ENCODE measurements at regions not wholly inside any gene's neighbourhood (a gene's known extent, or its start where the extent isn't known, plus 50 kb on each side); places are given as distances from the start of the nearest gene placed in this dataset.

DNA sequence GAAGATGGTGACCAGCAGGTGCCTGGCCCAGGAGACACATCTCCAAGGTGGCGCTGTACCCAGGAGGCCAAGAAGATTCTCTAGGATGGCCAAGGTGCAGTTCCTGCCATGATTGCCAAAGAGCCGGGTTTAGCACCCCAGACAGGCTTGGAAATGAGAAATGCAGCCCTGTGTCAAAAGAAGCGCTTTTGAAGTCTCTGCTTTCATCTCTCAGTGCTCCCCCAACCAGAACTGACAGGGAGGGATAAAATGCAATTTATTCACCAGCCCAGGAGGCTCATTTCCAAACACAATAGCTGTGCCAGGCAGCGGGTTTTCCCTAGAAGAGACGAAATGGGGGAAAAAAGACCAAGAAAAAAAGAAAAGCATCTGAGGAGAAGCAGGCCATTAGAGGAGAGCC, 195.9 kb upstream of the NCAM1 start:
- FAIRE-seq: no peak

DNA sequence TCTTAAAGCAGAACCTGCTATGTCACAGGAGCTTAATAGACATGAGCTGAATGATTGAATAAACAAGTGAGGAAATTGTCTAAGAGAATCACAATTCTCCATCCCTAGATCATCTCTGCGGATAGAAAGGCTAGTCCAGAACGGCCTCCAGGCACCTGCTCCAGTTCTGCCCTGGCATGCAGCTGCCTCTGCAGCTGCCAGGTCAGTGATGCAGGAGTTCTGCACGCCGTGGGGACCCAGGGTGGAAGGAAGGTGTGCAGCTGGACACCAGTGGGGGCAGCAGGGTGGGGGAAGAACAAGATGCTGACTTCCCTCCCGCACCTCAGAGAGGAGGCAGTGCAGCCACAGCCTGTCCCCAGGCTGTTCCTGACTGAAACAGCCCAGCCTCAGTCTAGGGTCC, 192.1 kb upstream of the NCAM1 start:
- FAIRE-seq: no peak

DNA sequence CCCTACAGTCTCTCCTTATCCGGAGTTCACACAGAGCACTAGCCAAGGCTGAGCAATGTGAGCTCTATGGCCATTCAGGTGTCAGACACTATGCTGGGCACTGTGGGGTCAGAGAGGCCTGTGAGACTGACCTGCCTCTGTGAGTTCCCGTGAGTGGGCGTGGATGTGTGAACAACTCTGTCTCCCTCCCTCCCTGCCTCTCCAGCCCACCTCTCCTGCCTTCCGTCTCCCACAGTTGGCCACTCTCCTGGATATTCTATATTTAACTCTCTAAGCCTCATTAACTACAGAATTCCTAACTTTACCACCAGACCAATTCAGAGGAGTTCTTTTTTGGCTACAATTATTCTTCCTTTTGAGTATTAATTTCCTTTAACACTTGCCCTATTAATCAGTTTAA, 191.6 kb upstream of the NCAM1 start:
- no peak for FAIRE-seq

DNA sequence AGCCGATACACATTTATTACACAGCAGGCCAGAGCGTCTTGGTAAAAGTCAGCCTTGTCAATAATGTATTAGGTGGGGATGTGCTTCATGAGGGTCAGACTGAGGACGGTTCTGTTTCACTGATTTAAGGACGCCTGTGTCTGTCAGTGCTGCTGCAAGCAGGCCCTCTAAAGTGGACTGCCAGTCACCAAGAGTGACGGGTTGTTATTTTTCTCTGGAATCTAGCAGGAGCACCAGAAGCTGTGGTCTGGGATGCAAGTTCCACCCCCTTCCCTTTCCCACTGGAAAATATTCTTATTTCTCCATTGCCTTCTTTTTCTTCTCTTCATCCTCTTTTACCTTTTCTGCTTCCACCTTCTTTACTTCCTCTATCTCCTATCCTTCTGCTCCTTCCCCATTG, 191.2 kb upstream of the NCAM1 start:
- FAIRE-seq: no peak

DNA sequence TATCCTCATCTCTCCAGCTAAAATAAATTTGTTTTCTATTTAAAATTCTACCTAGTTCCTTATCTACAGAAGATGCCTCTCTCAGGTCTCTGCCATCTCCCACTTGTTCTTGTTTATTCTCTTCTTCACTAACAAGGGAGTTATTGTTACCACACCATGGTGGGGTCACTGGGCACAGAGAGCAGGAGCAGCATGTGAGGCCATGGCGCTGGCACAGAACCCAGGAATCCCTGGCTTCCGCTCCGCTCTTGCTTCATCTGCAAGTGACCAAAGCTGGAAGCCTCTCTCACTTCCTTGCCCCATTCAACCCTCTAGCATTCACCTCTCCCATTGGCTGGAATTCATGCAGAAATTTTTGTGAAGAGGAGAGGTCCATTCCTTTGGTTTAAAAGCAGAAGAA, 190.7 kb upstream of the NCAM1 start:
- no peak for FAIRE-seq

DNA sequence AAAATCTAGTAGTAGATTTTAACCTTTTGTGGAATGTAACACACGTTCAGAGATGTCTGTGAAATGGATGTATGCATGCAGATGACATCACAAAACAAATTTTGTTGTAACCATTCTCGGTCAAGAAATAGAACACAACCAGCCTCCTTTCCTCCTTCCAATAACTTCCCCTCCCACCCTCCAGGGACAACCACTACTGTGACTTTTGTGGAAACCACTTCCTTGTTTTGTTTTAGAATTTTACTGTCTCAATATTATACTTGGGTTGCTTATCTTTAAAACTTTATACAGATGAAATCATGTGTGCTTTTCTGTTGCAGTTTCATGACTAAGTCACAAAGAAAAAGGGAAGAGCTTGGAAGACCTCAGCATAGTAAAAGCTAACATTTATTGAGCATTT, 189.4 kb upstream of the NCAM1 start:
- no peak for FAIRE-seq

DNA sequence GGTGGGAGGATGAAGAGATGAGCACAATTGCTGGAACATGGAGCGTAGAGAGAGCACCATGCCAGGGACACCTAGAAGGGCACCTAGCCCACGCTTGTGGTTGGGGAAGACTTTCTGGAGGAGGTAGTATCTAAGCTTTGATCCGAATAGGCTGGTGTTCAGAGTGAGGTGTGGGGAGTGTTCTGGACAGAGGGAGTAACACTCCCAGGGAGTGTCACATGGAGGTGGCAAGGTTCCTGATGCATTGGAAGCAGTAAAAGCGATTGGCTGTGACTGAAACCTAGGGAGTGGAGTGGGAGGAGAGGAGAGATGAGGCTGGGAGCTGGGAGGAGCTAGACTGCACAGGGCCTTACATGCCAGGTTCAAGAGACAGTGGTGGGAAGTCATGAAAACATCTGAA, 188.0 kb upstream of the NCAM1 start:
- no peak for FAIRE-seq

DNA sequence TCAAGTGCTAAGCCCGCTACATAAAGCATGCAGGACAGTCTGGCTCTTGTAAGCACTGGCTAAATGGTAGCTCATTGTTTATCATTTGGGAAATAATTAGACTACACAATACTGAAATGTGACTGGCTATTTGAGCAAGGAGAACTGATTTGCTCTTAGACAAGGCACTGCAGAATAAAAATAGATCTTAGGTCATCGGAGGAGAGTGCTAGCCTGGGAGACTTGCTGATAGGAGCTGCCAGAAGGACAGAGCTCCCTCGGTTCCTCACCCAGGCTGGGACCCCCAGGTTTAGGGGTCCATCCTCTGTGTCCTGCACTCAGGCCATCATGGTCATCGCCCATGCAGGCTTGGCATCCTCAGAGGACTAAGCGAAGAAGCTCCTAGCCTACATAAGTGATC, 184.4 kb upstream of the NCAM1 start:
- FAIRE-seq: no peak

DNA sequence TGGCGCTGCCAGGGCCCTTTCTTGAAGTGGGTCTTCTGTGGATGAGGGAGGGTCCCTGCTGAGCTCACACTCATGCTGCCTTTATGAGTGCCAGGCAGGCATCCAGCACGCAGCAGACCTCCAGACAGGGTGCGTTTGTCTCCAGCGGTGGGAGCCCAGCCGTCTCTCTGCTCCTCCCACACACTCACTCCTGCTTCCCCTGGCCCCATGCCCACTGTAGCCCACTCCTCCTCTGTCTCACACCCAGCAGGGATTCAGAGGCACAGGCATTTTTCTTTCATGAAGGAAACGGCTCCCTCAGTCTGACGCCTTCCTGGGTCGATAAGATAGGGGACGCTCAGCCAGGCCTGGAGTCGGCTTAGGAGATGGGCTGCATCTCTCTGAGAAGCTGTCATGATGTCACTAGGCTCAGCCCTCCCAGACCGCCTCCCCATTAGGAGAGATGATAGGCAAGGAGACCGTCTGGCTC, 183.9 kb upstream of the NCAM1 start:
- FAIRE-seq: no peak

DNA sequence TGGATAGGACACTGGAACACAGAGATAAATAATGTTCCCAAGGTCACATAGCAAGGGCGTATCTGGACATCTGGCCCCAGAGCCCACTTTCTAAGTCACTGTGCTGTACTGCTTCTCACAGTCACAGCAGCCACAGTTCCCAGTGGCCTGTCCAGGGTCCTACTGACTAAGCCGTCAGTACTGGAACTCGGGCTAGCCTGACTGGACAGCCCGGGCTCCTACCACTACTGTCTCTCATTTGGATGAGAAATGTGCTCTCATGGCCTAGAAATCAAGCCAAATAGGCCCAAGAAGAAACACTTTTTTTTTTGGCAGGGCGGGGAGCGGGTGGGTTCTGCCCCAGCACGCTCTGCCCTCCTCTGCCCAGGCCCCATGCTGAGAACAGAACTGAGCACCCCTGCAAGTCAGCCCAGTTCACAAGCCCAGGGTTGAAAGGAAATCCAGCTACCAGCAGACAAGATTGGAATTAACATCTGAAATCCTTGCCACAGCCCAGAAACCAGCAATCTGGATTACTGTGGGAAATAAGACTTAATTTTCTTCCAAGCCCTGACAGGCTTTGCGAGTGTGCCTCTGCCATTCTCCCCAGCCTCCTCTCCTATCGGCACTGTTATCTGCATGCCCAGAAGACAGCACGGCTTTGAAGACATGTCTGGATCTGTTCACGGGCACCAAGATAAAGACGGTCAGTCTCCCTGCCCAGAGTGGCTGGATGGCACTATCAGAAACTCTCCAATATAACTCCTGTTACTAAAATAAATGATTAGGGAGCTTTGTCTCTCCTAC, 182.9 kb upstream of the NCAM1 start:
- FAIRE-seq: no peak

DNA sequence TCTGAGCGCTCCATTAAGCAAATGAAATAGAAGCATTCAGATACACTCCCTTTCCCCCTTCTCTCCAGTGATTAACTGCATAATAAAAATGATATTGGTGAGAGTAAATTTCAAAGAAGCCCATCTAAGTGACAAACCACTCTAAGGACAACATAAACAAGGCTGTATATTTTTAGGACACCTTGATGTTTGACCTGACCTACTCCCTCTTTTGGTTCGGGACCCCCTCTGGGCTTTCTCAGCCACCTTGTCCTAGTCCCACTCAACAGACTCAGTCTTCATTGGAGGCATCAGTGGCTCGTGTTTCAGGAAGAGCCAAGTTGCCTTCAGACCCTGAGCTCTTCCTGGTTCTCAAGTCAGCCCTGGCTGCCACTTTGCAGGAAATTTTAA, 182.3 kb upstream of the NCAM1 start:
- FAIRE-seq: no peak

DNA sequence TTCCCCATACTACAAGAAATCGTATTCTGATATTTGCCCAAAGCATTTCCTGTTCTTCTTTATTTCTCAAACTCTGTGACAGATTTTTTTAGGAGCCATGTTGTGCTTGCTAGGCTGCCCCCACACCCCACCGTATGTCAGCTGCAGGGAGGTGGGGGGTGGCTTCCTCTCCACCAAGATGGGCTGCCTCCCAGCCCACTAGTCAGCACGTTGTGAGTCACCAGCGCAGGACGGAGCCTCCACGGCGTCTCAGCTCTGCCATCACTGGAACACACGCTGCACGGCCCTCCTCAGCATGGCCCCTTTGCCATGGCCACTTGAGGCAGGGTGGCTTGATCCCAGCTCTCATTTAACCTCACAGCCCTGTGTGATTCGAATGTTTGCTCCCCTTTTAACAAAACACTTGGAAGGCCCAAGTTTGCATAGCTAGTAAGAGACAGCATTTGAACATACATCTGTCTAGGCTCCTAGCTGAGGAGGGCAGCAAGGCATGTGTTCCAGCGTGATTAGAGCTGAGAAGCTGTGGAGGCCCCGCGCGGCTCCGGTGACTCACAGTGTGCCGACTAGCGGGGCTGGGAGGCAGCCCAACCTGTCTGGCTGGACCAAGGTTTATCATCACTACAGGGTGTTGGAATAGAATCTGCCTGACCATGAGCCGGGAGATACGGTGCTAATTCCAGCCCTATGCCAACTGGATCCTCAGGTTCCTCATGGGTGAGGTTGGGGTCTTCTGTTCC, 180.7 kb upstream of the NCAM1 start:
- no peak for FAIRE-seq

DNA sequence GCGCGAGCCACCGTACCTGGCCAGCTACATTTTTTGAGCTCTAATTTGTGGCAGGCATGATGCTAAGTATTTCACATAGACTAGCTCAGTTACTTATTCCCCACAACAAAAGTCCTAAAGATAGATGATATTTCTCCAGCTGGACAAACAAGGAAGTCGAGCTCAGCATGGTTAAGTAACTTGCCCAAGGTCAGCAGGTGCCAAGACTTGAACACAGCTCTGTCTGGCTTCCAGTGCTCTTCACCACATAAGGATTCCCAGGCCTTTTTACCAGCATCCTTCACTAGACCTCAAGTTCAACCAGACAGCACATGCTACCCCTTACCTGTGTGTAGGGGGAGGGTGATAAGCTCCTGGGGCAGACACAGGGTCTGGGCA, 177.3 kb upstream of the NCAM1 start:
- FAIRE-seq: no peak

DNA sequence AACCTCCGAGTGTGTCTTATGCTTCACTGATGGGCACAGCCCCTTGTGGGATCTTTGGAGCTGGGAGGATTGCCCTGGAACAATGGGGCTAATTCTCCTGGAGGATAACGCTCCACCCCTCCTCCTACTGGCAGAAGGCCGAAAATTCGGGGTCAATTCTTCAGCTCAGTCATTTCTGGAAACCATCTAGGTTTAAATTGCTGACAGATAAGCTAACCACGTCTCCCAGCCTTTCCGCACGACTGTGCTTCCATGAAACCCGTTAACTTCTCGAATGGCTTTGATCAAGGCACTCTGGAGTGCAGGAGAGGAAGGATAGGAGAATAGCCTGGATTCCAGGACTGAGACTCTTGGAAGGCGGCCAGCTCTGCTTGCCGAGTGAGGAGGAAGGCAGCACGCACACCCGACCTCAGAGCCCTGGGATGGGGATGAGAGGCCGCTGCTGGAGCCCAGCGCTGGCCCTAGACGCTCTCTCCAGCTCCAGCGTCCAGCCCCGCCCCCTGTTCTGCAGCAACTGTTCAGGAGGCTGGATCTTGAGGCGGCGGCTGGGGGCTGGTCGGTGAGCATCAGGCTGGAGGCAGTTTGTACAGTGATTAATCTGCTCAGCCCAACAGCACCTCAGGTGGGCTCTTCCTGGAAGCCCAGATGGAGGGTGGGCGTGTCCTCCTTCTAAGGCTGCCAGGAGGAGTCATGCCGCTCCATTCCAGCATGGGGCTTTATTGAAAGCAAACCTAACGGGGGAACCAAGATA, 176.7 kb upstream of the NCAM1 start:
- FAIRE-seq: no peak

DNA sequence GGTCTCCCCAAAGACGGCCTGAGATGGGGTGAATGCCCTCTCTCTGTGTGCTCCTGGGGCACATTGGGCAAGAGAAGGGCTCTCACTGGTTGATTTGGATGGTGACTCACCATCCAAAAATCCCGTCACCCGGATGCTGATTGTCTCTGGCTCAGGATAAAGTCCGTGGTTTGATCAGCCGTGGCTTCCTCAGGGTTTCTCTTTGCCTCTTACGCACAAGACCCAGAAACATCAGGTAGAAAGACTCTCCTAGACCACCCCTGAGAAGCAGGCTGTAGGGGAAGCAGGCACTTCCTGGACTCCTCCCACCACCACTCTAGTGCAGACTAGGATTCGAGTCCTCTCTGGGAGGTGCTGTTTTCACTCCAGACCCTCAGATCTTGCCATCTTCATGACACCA, 176.1 kb upstream of the NCAM1 start:
- FAIRE-seq: no peak

DNA sequence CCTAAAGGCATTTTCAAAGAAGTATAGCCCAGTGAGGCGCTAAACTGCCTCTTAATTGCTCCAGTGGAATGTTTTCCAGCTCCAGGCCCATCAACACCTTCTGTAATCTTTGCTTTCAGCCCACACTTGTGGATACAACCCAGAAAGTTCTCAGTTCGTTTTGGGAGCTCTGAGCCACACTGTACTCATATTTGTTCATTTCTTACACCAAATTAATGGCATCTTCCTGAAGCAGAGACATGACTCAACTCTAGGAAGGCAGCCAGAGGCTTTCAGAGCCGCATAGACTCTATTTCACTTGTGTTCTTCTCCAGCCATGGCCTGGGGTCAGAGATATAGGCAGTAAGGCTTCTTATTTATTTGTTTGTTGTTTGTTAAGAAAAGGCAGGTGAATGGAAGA, 175.5 kb upstream of the NCAM1 start:
- no peak for FAIRE-seq

DNA sequence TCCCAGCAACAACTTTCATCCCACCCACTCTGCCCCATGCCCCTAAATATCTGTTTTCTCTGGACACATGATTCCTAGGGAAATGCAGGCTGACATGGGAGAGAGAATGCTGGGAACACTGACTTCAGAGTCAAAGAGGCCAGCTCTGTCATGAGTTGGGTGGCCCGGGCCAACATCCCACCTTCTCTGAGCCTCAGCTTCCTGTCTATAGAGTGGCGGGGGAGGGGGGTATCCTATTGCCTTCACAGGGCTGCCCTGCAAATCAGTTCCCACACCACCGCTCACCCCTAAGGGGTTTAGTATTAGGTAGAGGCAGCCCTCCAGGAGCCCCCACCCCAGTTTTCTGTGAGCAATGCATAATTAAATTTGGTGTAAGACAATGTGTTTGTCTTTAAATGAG, 175.0 kb upstream of the NCAM1 start:
- FAIRE-seq: no peak

DNA sequence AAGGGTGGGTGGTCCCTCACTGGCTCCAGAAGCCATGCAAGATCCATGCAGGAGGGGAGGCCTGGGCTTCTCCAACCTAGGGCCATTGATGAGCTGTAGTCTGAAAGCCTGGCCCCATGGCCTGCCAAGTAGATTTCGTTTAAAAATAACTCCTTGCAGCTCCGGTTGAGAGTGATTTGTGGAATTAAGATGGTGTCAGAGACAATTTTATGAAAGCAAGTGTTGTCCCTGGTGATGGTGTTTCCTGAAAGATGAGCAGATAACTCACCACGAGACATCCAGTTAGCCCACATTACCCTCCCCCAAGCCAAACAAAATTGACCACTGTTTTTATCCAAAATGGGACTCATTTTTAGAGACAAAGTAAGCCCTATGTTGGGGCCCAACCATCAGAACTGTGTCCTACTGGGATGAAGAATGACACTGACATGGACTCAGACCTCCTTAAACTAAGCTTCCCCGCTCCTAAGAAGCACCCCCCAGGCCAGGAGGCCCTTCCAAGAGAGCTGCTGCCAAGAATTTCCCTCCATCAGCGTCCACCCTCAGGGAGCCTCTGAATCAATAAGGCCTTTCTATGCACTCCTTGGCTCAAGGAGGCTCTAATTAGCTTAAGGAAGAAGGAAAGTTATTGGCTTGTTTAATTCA, 174.2 kb upstream of the NCAM1 start:
- FAIRE-seq: no peak

DNA sequence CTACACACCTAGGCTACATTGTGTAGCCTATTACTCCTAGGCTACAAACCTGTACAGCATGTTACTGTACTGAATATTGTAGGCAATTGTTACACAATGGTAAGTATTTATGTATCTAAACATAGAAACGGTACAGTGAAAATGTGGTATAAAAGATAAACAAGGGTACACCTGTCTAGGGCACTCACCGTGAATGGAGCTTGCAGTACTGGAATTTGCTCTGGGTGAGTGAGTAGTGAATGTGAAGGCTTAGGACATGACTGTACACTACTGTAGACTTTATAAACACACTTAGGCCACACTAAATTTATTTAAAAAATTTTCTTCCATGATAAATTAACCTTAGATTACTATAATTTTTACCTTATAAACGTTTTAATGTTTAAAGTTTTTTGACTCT, 171.7 kb upstream of the NCAM1 start:
- no peak for FAIRE-seq

DNA sequence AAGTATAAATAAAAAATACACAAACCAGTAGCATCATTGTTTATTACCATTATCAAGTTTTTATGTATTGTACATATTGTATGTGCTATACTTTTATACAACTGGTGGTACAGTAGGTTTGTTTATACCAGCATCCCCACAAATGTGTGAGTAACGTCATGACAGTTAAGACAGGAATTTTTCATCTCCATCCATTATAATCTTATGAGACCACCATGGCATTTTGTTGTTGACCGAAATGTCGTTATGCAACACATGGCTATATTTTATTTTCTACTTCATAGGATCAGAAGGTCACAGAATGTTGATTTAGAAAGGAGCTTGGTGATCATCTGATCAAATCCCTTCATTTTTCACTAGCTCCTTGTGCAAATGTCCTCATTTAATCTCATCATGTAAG, 170.9 kb upstream of the NCAM1 start:
- FAIRE-seq: no peak

DNA sequence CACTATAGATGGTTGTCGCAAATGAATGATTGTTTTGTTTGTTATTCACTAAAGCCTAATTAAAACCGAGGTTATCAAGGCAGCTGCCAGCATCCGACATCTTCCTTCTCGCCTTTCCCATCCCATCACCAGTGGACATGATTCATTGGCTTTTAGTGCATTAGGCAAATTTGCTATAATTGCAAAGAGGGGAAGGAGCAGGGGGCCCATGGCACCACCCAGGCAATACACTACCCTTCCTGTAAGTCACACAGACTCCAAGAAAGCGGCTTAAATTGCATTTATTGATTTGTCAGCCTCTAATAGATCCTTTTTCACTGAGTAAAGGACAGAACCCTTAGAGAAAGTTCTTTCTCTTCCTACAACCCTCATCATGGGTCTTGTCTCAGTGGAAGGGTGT, 169.2 kb upstream of the NCAM1 start:
- no peak for FAIRE-seq

DNA sequence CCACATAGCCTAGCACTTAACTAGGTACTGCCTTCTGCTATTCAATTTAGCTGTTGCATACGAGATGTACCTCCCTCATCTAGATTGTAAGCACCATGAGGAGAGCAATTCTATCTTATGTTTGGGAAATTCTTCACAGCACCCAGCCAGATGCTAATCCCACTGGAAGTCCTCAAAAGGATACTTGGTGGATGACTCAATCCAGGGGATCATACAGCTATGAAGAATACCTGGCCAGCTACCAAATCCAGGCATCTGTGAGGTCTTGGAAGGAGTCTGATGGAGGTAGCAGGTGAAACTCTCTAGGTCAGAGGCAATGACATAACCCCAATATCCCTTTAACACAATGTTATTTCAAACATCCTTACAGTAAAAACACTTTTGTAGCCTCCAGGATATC, 167.8 kb upstream of the NCAM1 start:
- no peak for FAIRE-seq

DNA sequence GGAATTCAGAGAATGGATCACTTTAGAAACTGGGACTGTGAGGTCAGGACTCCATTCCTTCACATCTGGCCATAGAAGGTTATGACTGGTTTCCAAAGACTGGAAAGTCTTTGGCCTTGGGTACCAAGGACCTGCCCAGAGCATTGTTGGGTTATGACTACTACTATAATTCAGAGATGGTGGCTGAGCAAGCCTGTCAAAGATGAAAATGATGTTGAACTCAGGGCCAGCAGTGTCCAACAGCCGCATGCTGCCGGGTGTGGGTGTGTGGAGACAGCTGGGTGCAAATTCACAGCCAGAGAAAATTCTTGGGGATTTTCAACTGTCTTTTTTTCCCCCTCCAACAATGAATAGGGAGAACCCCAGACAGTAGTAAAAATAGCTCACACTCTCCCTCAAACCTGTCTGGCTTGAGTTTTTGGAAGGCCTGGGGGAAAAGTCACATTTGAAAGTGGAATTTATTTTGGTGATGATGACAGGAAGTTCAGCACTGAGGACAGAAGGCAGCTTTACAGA, 166.8 kb upstream of the NCAM1 start:
- no peak for FAIRE-seq

All from endometrium (tissue), 2 donors.